NCI-H510A (cell line): ENCODE measurements at regions not wholly inside any gene's neighbourhood (a gene's known extent, or its start where the extent isn't known, plus 50 kb on each side); places are given as distances from the start of the nearest gene placed in this dataset.
"Not testable (repeated sequence)": the region's sequence is repeated elsewhere in the genome, so short reads cannot be mapped to it uniquely, and the experiment has no call there.

Experiments
- DNase-seq: peaks from one replicate; lab custom pipeline; 2025; lab: John Stamatoyannopoulos, UW

DNA sequence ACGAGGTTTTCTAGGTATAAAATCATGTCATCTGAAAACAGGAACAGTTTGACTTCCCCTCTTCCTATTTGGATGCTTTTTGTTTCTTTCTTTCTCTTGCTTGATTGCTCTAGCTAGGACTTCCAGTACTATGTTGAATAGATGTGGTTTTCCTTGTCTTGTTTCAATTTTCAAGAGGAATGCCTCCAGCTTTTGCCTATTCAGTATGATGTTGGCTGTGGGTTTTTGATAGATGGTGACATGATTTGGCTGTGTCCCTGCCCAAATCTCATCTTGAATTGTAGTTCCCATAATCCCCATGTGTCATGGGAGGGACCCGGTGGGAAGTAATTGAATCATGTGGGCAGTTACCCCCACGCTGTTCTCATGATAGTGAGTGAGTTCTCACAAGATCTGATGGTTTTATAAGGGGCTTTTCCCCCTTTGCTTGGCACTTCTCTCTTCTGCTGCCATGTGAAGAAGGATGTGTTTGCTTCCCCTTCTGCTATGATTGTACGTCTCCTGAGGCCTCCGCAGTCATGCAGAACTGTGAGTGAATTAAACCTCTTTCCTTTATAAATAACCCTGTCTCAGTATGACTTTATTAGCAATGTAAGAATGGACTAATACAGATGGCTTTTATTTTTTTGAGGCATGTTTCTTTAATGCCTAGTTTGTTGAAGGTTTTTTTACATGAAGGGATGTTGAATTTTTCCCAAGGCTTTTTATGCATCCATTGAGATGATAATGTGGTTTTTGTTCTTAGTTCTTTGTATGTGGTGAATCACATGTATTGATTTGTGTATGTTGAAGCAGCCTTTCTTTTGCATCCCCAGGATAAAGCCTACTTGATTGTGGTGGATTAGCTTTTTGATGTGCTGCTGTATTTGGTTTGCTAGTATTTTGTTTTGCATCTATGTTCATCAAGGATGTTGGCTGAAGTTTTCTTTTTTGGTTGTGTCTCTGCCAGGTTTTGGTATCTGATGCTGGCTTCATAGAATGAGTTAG is 239.1 kb downstream of the THBS2 start:
- no peak for DNase-seq

DNA sequence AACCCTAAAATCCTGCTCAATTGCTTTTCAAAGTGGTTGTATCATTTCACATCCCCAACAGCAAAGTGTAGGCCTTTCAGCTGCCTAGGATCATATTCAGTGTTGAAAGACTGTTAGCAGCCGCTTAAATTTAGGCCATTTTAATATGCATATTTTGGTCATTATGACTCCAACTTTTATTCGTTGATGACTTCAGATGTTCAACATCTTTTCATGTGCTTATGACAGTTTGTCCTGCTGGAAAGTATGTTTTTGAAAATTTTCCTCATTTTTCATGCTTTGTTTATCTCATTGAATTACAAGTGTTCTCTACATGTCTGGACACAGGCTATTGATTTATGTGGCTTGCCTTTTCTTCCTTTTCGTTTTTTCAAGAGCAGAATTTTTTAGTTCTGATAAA is 244.0 kb downstream of the THBS2 start:
- DNase-seq, result no peak

DNA sequence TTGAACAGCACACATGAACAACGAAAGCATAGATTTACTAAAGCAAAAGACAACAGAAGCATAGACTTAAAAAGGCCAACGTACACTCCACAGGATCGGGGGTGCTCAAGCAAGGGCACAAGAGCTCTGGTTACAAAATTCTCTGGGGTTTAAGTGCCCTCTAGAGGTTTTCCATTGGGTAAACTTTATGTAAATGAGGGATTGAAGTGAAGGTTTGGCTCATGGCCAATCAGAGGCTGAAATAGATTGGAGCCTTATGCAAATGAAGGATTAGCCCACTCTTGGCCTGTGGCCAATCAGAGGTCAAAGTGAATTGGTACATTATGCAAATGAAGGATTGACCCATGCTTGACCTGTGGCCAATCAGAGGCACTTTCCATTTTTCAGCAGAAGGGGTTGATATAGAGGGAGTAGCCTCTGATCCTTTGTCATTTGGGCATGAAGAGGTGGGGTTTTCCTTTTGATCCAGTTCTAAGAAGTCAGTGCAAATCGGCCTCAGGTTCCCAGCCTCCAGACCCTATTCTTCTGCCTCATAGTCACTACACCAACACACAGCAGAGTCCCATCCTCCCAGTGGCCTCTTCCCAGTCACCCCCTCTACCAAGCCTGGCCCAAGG is 244.9 kb downstream of the THBS2 start:
- peak; percentile 23 for DNase-seq

DNA sequence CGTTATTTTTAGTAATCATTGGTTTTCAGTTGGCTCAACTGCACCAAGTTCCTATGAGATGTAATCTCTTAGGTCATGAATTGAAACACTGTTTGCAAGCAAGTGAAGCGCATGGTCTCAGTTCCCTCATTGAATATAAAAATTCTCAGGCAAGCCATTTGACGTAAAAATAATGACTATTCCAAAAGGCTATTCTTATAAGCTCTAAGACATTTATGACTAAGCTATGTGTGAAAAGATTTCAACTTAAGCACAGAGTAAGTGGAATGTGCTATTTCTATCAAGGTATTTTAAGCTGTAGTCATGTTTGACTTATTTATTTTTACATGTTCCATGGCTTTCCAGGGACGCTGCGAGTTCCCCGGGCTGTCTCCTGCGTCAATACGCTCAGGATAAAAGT is 248.5 kb downstream of the THBS2 start:
- DNase-seq, result no peak

DNA sequence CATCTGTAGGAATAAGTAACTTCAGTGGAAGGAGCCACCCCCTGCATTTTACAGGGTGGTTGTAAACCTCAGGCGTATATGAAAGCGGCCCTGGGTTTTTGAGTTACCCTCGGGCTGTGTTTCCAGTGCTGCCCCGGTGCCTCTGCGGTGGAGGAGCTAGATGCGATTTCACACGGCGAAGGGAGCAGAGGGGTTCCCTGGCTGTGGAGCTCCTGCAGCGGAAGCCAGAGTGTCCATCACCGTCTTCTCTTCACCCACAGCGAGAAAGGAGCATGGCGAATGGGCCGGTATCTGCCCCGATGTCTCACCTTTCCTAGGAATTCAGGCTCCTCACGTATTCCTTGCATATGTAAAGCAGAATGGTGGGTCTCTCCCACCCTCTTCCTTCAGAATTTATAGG is 253.6 kb downstream of the THBS2 start:
- no peak for DNase-seq

DNA sequence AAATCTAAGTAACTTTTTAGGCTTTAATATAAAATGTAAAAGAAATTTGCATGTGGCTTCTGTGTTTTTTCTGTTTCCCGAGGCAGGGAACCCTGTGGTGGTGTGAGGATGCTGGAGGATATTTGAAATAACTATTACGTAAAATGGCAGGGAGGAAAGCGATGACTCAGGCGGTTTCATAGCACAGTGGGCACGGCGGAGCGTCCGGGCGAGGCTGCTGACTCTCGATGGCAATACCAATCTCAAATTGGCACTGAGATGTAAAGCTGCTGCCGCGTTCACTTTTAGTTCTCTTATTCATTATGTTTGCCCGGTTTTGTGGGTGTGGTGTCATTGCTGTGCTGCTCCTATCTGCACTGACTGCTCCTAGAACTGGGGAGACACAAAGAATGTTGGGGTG is 254.3 kb downstream of the THBS2 start:
- DNase-seq, result no peak

DNA sequence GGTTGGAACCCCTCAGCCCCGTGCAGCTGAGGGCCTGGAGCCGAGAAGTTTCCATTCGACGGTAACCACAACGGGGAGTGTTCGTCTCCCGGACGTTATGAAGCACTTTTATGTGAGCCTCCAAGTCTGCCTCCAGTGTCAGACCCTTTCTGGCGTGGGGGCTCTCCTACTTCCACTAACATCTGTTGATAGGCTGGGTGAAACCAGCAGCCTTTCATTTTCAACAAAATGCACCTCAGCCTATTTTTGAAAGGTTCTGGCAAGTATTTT is 257.4 kb downstream of the THBS2 start:
- no peak for DNase-seq

DNA sequence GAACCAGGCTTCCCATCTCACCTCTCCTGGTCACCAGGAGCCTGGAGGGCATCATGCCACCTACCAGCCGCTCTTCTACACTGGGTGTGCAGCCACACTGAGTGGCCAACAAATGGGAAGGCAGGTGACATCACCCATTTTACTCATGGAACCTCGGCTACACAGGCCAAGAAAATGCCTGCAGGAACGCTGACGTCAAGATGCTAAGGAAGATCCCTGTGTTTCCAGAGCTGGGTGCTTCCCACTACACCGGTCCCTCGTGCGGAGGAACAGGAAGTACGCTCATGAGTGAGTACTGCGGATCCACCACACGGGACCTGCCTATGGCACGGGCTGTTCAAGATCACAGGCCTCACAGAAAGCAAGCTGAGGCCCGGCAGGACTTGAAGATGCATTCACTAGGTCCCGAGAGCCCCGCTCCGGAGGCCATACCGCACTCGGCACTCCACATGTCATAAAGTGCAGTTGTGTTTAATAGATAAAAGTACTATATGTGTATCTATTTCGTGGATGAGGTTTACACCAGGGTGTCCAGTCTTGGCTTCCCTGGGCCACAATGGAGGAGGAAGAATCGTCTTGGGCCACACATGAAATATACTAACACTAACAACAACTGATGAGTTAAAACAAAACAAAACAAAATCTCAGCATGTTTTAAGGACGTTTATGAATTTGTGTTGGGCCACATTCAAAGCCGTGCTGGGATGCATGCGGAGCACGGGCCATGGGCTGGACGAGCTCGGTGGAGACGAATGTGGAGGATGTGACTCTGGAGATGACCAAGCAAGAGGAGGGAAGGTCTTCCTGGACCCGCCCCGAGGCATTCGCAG is 257.9 kb downstream of the THBS2 start:
- no peak for DNase-seq

DNA sequence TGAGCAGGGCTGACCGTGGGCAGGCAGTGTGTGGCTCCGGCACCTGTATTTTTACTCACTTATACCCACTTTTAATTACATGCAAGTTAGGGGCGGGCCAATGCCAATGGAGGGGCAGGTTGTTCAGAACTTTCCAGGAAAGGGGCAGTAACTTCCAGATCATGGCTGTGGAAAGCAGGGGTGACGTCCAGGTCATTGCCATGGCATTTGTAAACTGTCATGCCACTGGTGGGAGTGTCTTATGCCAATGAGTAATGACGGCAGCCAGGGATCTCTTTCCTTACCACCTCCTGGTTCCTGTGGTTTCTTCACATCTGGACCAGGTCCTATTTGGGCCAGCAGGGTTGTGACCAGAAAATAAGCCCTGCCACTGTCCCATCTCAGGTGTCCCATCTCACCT is 258.7 kb downstream of the THBS2 start:
- DNase-seq, result no peak

DNA sequence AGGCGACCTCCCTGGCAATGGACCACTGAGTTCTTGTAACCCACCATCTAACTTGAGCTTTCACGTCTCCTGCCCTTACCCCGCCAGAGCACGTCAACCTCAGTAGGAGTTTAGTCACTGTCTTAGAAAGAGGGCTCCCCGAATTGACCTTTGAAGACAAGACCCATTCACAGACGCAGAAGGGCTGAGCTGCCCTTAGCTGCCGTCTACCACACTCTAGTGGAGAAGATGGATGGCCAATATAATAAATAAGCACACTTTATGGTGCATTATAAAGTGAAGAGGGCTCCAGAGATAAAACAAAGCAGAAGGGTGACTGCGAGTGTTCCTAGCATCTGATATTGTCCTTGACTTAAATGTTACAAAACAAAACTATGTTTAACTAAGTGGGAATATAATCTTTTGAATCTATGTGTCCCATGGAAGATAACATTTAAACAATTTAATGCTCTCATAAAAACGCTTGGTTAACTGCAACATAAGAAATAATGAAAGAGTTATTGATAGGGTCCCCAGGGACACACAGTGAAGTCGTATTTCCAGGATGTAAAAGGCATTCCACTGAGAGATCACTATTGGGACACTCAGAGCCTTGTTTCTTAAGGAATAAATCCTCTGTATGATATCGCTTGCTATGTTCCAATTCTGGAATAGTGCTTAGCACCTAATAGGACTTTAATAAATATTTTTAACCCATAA is 261.1 kb downstream of the THBS2 start:
- DNase-seq, result no peak

DNA sequence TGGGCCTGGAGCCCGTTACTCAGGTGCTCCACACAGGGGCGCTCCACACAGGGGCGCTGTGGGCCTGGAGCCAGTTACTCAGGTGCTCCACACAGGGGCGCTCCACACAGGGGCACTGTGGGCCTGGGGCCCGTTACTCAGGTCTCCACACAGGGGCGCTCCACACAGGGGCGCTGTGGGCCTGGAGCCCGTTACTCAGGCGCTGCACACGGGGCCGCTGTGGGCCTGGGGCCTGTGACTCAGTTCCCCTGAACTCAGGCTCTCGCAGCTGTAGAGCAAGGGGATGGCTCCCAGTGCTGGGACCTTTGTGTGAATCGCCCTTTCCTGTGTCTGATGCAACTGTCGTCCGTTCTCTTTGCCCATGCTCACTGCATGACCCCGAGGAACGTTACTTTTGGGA is 262.0 kb downstream of the THBS2 start:
- DNase-seq, result not testable (repeated sequence)

DNA sequence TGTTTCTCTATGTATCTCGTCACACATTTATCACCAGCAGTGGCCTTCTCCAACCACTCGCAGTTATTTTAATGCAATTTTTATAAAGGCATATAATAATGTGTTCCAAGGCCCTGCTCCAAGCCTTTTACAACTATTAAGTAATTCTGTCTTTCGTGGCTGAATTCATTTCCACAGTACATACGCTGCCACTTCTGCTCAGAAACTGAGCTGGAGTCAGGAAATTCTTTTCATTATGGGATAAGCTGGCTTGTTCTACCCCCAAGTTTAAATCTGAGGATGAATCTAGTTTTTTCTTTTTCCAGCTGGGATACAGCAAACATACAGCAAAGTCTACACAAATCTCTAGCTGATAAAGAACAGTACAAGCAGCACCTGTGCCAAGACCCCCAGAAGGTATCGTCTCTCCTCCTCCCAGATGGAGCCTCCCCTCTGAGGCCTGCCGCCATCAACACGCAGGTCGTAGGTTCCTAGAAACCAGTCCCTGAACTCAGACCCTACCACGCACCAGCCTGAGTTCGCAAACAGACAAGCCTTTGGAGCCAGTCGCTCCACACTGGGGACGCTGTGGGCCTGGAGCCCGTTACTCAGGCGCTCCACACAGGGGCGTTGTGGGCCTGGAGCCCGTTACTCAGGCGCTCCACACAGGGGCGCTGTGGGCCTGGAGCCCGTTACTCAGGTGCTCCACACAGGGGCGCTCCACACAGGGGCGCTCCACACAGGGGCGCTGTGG is 263.5 kb downstream of the THBS2 start:
- DNase-seq, result no peak

DNA sequence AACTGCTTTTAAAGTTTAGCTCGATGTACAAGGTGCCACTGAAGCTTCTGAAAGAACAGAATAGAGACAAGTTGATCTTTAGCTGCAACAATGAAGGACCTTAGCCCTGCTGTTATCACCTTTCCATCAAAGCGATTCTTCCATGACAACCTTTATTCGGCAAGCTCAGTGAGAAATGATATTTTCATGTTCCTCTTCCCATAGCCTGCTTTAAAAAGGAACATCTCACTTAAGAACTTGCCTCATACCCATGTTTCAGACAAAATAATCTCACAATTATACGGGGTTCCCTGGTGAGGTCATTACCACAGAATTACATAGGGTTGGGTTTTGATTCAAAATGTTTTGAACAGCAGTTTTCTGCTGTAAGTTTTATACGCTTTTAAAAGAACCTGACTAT is 264.2 kb downstream of the THBS2 start:
- DNase-seq, result no peak

DNA sequence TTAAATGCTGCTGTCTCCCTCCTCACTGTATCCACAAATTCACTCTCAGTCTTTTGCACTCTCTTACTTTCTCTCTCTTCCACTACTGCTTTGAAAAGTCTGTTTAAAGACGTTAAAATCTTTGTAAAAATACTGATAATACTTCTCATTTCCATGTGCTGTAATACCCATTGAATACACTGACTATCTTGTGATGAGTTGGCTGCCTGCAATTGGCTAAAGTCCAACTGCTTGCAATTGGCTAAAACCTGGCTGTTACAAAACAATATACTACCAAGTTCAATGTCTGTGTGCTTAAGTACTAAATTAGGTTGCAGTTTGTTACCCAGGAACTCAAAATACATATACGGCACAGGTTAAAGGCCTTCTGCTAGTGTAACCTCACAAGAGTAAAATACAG is 264.8 kb downstream of the THBS2 start:
- no peak for DNase-seq

DNA sequence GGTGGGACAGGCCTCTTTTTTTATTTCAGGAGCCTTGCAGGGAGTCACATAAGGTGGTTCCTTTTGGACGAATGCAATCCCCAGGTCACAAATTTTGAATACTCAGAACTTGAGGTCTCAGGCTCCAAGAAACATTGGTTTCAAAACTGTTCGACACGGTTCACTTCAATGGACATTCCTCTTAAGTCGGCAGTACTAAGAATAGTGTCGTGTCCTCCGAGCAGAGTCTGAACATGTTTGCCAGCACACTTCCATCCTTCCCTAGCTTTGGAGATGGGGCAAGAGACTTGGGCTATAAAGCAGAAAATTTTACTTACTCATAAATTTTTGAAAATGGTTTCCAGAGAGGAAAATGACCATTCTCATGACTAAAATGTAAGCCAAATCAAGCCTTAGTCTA is 265.4 kb downstream of the THBS2 start:
- no peak for DNase-seq

DNA sequence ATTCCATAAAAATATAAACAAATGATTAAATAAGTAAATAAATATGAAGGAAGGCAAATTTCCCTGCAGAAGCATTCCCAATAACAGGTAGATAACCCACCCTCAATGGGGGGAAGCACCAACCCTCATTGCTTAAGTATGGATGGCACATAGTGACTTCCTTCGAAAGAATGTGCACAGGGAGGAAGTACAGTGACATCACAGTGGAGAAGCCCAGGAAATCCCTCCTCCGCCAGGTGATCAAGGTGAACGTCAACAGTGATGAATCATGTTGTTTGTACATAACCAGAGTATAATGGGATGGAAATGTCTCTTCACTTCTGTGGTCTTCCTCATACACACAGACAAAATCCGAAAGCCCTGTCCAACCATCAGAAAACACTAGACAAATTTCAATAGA is 267.9 kb downstream of the THBS2 start:
- no peak for DNase-seq

DNA sequence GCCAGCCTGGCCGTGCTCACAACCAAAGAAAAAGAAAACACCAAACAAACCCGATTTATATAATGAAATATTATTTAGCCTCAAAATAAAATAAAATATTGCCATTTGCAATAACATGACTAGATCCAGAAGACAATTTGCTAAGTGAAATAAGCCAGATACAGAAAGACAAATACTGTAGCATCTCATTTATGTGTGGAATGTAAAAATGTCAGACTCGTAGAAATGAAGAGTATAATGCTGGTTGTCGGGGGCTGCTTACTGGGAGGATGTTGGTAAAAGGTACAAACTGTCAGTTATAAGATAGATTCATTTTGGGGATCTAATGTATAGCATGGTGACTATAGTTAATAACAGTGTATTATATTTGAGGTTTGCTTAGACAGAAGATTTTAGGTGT is 269.7 kb downstream of the THBS2 start:
- DNase-seq, result no peak

DNA sequence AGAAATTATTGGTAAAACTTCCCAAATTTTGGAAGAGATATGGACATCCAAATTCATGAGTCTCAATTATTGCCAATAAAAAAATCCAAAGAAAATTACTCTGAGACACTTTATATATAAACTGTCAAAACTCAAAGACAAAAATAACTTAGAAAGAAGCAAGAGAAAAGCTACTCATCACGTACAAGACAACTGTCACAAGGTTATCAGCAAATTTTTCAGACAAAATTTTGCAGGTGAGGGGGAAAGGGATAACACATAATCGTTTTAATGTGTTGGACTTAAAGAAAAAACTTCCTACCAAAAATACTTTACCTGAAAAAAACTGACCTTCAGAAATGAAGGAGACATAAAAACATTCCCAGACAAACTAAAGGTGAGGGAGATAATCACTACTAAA is 272.5 kb downstream of the THBS2 start:
- DNase-seq, result no peak

DNA sequence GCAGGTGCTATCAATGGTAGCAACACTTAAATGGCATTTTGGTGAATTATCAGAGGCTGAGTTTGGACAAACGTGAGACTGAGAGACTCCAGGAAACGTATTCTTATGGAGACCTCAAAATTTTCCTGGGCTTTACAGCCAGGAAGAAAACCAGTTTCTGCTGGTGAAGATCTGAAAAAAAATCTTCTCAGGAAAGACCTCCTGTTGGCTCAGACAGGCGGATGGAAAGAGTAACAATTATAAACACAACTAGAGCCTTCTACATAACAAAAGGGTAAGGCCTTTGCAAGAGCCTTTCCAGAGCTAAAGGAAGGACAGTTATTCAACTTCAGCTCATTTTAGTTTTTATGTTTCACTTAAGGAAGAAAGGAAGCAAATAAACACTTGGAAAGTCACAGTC is 274.4 kb downstream of the THBS2 start:
- DNase-seq, result no peak

DNA sequence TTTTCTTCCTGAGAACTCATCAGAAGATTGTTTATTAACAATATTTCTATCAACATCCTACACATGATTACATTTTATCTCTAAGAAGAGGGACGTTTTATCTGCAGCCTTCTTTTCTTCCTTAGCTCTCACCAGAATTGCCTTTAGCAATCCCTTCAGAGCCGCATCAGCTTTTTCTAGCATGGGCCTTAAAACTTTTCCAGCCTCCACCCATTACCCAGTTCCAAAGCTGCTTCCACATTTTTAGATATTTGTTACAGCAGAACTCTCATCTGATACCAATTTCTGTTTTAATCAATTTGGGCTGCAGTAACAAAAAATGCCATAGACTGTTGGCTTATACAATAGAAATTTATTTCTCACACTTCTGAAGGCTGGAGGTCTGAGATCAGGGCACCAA is 281.5 kb downstream of the THBS2 start:
- no peak for DNase-seq

DNA sequence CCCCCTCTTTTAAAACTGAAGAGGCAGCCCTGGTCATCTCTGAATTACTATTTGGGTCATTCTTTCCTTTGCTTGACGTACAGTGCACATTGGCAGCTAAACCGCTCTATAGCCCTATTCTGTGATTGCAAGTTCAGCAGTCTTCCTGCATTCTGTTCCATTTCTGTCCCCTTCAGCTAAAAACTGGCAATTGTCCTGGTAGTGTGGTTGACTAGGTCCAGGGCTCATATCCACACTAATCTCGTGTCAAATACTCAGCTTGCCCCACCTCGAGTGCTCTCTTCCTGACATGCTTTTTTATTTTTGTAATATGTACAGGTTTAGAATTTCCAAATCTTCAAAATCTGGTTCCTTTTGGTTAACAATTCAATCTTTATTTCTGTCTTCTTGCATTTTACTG is 282.1 kb downstream of the THBS2 start:
- DNase-seq, result no peak

DNA sequence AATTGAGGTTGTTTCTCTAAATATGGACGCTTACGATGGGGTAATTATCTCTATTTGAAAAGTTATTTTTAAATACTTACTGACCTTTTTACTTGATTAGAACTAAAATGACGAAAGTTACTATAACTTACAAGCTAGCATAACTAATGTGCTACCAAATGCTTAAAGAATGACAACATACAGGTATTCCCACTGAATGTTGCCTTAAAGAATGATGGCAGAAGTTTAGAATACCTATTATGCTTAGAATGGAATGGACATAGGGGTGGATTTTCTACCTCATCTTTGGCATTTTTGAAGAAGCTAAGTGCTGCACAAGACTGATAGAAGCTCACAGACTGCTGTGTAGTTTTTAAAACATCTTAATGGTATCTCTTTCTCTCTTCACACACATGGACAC is 284.8 kb downstream of the THBS2 start:
- no peak for DNase-seq
